K562 (cell line): ENCODE measurements at regions not wholly inside any gene's neighbourhood (a gene's known extent, or its start where the extent isn't known, plus 50 kb on each side); places are given as distances from the start of the nearest gene placed in this dataset.

ENCODE experiments used
- ATAC-seq: fragments of 200-7000 bp; cut with Tn5 transposase; 3 replicates; pipeline ENCODE4 v1.9.1; 2020; ENCODE audit warnings: moderate library complexity
- BruUV-seq: library from RNA; stranded (reverse); fragments of 400-500 nt; replicated peaks from 2 replicates; lab custom pipeline; 2021; lab: Mats Ljungman, UMichigan
- CTCF ChIA-PET: fragments of 300-600 bp; formaldehyde crosslinking; extraction: SDS; loops from one replicate; lab custom pipeline; 2021; ENCODE audit warnings: low intra/inter-chr PET ratio; lab: Yijun Ruan, JAX
- POLR2A ChIA-PET: fragments of 300-600, 350-650 bp; sonication (Branson Sonifier 250); formaldehyde crosslinking; extraction: SDS; loops from one replicate; lab custom pipeline; 2021; ENCODE audit warnings: antibody characterized with exemption, inconsistent platforms; lab: Yijun Ruan, JAX
- DNase-seq, 4 experiments: peaks; one replicate each; pipeline versions ENCODE4 v3.0.0 to v3.0.0-alpha.2; 2011 to 2018; ENCODE audit warnings: low spot score in 3 of 4, mixed read lengths in 3 of 4; ENCODE audit errors: extremely low read depth in 1 of 4
- FAIRE-seq: peaks from 2 replicates; lab custom pipeline; 2011; peaks lifted over from hg19 to GRCh38; lab: Jason Lieb, UNC
- H2AFZ ChIP-seq: 2 replicates; pipeline ENCODE4 v1.6.0; 2011; ENCODE audit warnings: low read depth, low read length, control low read depth, inconsistent platforms
- H3K27ac ChIP-seq: fragments of 200-600 bp; 3 replicates; pipeline ENCODE4 v1.8.0; 2011; ENCODE audit warnings: low read depth, mild to moderate bottlenecking, control low read depth, inconsistent platforms, low read length, moderate library complexity, mixed read lengths; ENCODE audit errors: extremely low read depth
- H3K27me3 ChIP-seq, 2 experiments: fragments of 300-600 bp in 1 of 2; 2 replicates in 1 of 2; 3 replicates in 1 of 2; pipeline versions ENCODE4 v1.6.0 to v1.8.0; 2011; ENCODE audit warnings: inconsistent platforms in 2 of 2, low read length in 2 of 2, mild to moderate bottlenecking in 1 of 2, mixed read lengths in 1 of 2, moderate library complexity in 1 of 2; ENCODE audit not compliant: control insufficient read depth in 2 of 2, insufficient read depth in 2 of 2
- H3K36me3 ChIP-seq: fragments of 300-600 bp; 3 replicates; pipeline ENCODE4 v1.8.0; 2011; ENCODE audit warnings: mild to moderate bottlenecking, low read length, inconsistent platforms; ENCODE audit not compliant: control insufficient read depth, insufficient read depth
- H3K4me1 ChIP-seq, 2 experiments: fragments of 200-600 bp in 1 of 2; replicated peaks in 1 of 2; 2 replicates in 1 of 2; 3 replicates in 1 of 2; pipeline versions ENCODE4 v1.5.1 to v1.8.0; 2011; ENCODE audit warnings: inconsistent platforms in 2 of 2, low read length in 2 of 2, mild to moderate bottlenecking in 1 of 2, mixed read lengths in 1 of 2, moderate library complexity in 1 of 2; ENCODE audit not compliant: control insufficient read depth in 2 of 2, insufficient read depth in 2 of 2
- H3K4me2 ChIP-seq: 2 replicates; pipeline ENCODE4 v1.6.1; 2011; ENCODE audit warnings: low read length, control low read depth, inconsistent platforms, mixed read lengths; ENCODE audit not compliant: insufficient read depth
- H3K4me3 ChIP-seq: fragments of 200-600 bp; sonication (generic), shearing (Covaris generic); 2 replicates; pipeline ENCODE4 v1.5.1; 2016; ENCODE audit warnings: control low read depth, inconsistent platforms
- H3K79me2 ChIP-seq: fragments of 200-600 bp; 3 replicates; pipeline ENCODE4 v1.8.0; 2011; ENCODE audit warnings: low read length, inconsistent platforms; ENCODE audit not compliant: control insufficient read depth, insufficient read depth
- H3K9ac ChIP-seq, 2 experiments: 2 replicates each; pipeline versions ENCODE4 v1.6.0 to v1.6.1; 2011; ENCODE audit warnings: low read depth in 2 of 2, low read length in 2 of 2, control low read depth in 1 of 2, inconsistent platforms in 1 of 2, mild to moderate bottlenecking in 1 of 2, mixed read lengths in 1 of 2; ENCODE audit not compliant: insufficient read depth in 1 of 2
- H3K9me1 ChIP-seq: one replicate; pipeline ENCODE4 v1.6.0; 2011; ENCODE audit warnings: inconsistent platforms, mild to moderate bottlenecking, low read length, moderate library complexity; ENCODE audit not compliant: control insufficient read depth, insufficient read depth
- H3K9me3 ChIP-seq: replicated peaks from 2 replicates; pipeline ENCODE4 v1.5.1; 2011; ENCODE audit warnings: low read depth, low read length, inconsistent platforms; ENCODE audit not compliant: control insufficient read depth, insufficient read depth
- H4K20me1 ChIP-seq: replicated peaks from 2 replicates; pipeline ENCODE4 v1.6.1; 2011; ENCODE audit warnings: low read length, inconsistent platforms, mixed read lengths; ENCODE audit not compliant: control insufficient read depth, insufficient read depth
- BCOR ChIP-seq: fragments of 450-650 bp; IDR thresholded peaks from 2 replicates; pipeline ENCODE4 v1.6.1; 2016
- CBFA2T3 ChIP-seq: fragments of 450-650 bp; IDR thresholded peaks from 2 replicates; pipeline ENCODE4 v1.6.1; 2017
- ERF ChIP-seq: fragments of 450-650 bp; formaldehyde crosslinking; IDR thresholded peaks from 2 replicates; pipeline ENCODE4 v1.4.0; 2020; ENCODE audit warnings: mild to moderate bottlenecking, mixed read lengths
- FUS ChIP-seq: fragments of 200-400 bp; formaldehyde crosslinking; optimal IDR thresholded peaks from 2 replicates; pipeline ENCODE3; 2017; ENCODE audit warnings: low read depth, low read length
- KDM1A ChIP-seq, 2 experiments: fragments of 450-650 bp; IDR thresholded peaks; 2 replicates each; pipeline ENCODE4 v1.6.1; 2016; ENCODE audit warnings: mild to moderate bottlenecking in 2 of 2
- KHSRP ChIP-seq: fragments of 450-650 bp; IDR thresholded peaks from 2 replicates; pipeline ENCODE4 v1.6.1; 2017
- NFE2 ChIP-seq: IDR thresholded peaks from 2 replicates; pipeline ENCODE4 v1.6.1; 2014; ENCODE audit warnings: antibody characterized with exemption, low read depth
- POLR3A ChIP-seq: IDR thresholded peaks from 2 replicates; pipeline ENCODE4 v1.6.1; 2011; ENCODE audit warnings: borderline replicate concordance, mild to moderate bottlenecking, moderate library complexity; ENCODE audit not compliant: insufficient read length, insufficient read depth; ENCODE audit errors: extremely low read depth
- RBM25 ChIP-seq: fragments of 200-400 bp; formaldehyde crosslinking; IDR thresholded peaks from 2 replicates; pipeline ENCODE4 v1.6.1; 2018; ENCODE audit warnings: low read length, low read depth, moderate library complexity; ENCODE audit not compliant: severe bottlenecking
- SMARCA5 ChIP-seq: fragments of 450-650 bp; IDR thresholded peaks from 2 replicates; pipeline ENCODE4 v1.6.1; 2016
- ZFP36 ChIP-seq: fragments of 150-350 bp; IDR thresholded peaks from 2 replicates; pipeline ENCODE4 v1.6.1; 2018; ENCODE audit warnings: low read length, low read depth; ENCODE audit not compliant: partially characterized antibody
- WGBS: fragments of 100-300 bp; shearing (Covaris generic); methylation state at CpG from one replicate; pipeline ENCODE4 v1.1.6; 2016; ENCODE audit warnings: low coverage, mixed read lengths; ENCODE audit not compliant: insufficient coverage; ENCODE audit errors: missing lambda C conversion rate; 5-methylcytosine and 5-hydroxymethylcytosine counted together
- in situ Hi-C: fragments of 300-500 bp; cut with MboI; formaldehyde crosslinking; loops from 4 replicates; pipeline ENCODE4 v1.15.0; 2018; ENCODE audit warnings: inconsistent platforms, mixed read lengths
- intact Hi-C: fragments of 100-400 bp; cut with micrococcal nuclease; formaldehyde crosslinking; loops from 2 replicates; pipeline ENCODE4 v1.14.2; 2022
- TF ChIP-seq, protein P1 (sequence below): IDR thresholded peaks from 2 replicates; pipeline ENCODE4 v1.6.1; 2011; ENCODE audit not compliant: insufficient read length; ENCODE audit errors: extremely low read depth
- TF ChIP-seq, protein P2 (sequence below): fragments of 250-450 bp; sonication (Bioruptor Pico); IDR thresholded peaks from 2 replicates; pipeline ENCODE4 v1.8.0; 2021; ENCODE audit warnings: borderline replicate concordance, mild to moderate bottlenecking, moderate library complexity; ENCODE audit not compliant: poor library complexity, severe bottlenecking
- TF ChIP-seq, protein P3 (sequence below): fragments of 450-650 bp; IDR thresholded peaks from 2 replicates; pipeline ENCODE4 v1.6.1; 2016; ENCODE audit warnings: low read depth

DNA sequence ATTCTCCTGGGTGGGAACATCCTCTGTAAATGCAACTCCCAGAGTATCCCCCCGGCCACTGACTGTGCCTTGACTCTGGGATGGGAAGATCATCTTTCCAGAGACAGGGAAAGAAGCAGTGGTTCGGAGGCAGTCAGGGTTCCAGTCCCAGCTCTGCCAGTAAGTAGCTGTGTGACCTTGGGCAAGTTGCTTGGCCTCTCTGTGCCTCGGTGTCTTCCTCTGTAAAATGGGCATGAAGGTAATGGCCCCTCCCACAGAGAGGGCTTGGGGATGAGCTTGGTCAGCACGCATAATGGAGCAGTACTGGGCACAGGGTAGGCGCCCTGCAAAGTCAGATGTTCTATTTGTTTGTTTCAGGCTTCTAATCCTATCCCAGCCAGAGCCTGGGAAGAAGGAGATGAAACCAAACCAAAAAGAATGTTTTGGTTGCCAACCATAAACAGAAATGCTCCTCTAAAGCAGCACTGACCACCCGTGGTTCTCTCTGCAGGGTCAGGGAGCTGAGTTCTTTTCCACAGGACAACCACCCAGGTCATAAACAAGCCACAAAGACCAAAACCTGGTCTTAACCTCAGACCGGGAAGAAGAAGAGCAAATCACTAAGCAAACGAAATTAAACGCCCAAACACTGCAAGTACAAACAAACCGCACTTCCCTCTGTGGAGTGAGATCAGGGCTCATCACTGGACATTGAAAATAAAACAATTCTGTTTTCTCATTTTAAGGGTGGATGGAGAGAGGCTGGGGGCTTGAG, 381.0 kb upstream of the SULF2 start:
- no peaks in the 10 kb centered on the region for H3K4me1 ChIP-seq
- H3K79me2 ChIP-seq = no peaks in the 10 kb centered on the region
- no peak overlapping the region for H3K9ac ChIP-seq
- POLR2A ChIA-PET = interaction anchor here (0.6 kb wide), 2 partner anchors 23 to 121 kb away, joined by 3 read pairs; no protein-coding TSS in a partner anchor
- FAIRE-seq = no peak
- no peaks in the 10 kb centered on the region for H3K9me1 ChIP-seq
- 0% methylated on average over 10 of the region's 10 CpGs for WGBS
- H3K9me3 ChIP-seq = no peaks in the 10 kb centered on the region
- H3K36me3 ChIP-seq = no peaks in the 10 kb centered on the region
- in situ Hi-C loops (no loop called here), intact Hi-C loops (no loop called here)
- peaks cover 7 to 45% of the 10 kb centered on the region in 2 experiments; a peak in 2 of 5 replicates for H3K27me3 ChIP-seq
- CTCF ChIA-PET = no interaction called here
- no peak overlapping the region for H3K4me2 ChIP-seq
- no peak overlapping the region for H3K4me3 ChIP-seq
- ATAC-seq = no peak
- H4K20me1 ChIP-seq = no peaks in the 10 kb centered on the region; the same call in none of the 2 replicates
- no peak overlapping the region for H3K27ac ChIP-seq
- H2AFZ ChIP-seq = no peak overlapping the region
- DNase-seq = no peak
- BruUV-seq = no TSS peak
- peak; percentile 40; the same call in 1 of the 2 replicates for TF ChIP-seq BCOR
- TF ChIP-seq NFE2 = no peak
- no peak for TF ChIP-seq FUS
- TF ChIP-seq KDM1A (IDR thresholded peaks at IDR 0.05) = 0 out of 4 replicates have a peak, but pooled peaks of 1 of the 2 experiments have one; percentile 10
- TF ChIP-seq RBM25 = peak; percentile 80
- TF ChIP-seq, protein P1, sequence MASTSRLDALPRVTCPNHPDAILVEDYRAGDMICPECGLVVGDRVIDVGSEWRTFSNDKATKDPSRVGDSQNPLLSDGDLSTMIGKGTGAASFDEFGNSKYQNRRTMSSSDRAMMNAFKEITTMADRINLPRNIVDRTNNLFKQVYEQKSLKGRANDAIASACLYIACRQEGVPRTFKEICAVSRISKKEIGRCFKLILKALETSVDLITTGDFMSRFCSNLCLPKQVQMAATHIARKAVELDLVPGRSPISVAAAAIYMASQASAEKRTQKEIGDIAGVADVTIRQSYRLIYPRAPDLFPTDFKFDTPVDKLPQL = no peak
- TF ChIP-seq, protein P2, sequence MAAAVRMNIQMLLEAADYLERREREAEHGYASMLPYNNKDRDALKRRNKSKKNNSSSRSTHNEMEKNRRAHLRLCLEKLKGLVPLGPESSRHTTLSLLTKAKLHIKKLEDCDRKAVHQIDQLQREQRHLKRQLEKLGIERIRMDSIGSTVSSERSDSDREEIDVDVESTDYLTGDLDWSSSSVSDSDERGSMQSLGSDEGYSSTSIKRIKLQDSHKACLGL = no peak
- TF ChIP-seq POLR3A = no peak
- peak; percentile 78 for TF ChIP-seq ZFP36
- TF ChIP-seq ERF (CRISPR knock-in tag) = no peak
- no peak for TF ChIP-seq KHSRP
- 0 out of 2 replicates have a peak, but pooled peaks have one; percentile 26 for TF ChIP-seq SMARCA5
- TF ChIP-seq, protein P3, sequence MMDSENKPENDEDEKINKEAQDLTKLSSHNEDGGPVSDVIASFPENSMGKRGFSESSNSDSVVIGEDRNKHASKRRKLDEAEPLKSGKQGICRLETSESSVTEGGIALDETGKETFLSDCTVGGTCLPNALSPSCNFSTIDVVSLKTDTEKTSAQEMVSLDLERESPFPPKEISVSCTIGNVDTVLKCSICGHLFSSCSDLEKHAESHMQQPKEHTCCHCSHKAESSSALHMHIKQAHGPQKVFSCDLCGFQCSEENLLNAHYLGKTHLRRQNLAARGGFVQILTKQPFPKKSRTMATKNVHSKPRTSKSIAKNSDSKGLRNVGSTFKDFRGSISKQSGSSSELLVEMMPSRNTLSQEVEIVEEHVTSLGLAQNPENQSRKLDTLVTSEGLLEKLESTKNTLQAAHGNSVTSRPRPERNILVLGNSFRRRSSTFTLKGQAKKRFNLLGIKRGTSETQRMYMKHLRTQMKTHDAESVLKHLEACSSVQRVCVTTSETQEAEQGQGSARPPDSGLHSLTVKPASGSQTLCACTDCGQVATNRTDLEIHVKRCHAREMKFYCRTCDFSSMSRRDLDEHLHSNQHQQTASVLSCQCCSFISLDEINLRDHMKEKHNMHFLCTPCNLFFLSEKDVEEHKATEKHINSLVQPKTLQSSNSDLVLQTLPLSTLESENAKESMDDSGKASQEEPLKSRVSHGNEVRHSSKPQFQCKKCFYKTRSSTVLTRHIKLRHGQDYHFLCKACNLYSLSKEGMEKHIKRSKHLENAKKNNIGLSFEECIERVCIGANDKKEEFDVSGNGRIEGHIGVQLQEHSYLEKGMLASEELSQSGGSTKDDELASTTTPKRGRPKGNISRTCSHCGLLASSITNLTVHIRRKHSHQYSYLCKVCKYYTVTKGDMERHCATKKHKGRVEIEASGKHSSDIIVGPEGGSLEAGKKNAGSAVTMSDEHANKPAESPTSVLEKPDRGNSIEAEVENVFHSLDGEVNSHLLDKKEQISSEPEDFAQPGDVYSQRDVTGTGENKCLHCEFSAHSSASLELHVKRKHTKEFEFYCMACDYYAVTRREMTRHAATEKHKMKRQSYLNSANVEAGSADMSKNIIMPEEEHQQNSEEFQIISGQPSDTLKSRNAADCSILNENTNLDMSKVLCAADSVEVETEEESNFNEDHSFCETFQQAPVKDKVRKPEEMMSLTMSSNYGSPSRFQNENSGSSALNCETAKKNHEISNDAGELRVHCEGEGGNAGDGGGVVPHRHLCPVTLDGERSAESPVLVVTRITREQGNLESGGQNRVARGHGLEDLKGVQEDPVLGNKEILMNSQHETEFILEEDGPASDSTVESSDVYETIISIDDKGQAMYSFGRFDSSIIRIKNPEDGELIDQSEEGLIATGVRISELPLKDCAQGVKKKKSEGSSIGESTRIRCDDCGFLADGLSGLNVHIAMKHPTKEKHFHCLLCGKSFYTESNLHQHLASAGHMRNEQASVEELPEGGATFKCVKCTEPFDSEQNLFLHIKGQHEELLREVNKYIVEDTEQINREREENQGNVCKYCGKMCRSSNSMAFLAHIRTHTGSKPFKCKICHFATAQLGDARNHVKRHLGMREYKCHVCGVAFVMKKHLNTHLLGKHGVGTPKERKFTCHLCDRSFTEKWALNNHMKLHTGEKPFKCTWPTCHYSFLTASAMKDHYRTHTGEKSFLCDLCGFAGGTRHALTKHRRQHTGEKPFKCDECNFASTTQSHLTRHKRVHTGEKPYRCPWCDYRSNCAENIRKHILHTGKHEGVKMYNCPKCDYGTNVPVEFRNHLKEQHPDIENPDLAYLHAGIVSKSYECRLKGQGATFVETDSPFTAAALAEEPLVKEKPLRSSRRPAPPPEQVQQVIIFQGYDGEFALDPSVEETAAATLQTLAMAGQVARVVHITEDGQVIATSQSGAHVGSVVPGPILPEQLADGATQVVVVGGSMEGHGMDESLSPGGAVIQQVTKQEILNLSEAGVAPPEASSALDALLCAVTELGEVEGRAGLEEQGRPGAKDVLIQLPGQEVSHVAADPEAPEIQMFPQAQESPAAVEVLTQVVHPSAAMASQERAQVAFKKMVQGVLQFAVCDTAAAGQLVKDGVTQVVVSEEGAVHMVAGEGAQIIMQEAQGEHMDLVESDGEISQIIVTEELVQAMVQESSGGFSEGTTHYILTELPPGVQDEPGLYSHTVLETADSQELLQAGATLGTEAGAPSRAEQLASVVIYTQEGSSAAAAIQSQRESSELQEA = no peak
- TF ChIP-seq CBFA2T3 = no peak
